ENCODE measurements at regions not wholly inside any gene's neighbourhood (a gene's known extent, or its start where the extent isn't known, plus 50 kb on each side); places are given as distances from the start of the nearest gene placed in this dataset.

DNA sequence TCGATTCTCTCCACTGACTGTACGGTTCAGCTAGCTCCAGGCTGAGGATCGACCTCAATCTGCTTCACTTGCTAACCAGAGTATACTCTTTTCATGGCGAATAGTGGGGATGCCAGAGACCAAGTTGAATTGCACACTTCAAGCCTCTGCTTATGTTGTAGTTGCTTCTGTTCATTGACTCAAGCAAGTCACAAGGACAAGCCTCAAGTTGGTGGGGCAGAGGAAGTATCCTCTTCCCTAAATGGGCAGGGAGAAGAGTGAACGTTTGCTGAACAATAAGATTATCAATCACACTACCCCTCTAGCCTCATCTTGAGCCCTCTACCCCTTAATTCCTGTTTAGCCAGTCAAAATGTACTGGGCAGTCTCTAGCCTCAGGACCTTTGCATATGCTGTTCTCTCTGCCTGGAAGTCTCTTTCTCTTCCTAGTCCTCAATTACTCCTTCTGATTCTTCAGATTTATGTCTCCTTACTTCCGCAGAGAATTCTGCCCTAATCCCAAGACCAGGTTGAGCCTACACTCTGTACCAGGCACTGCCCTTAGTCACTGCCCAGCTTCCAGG, 390.4 kb upstream of the PROK2 start:
- TF ChIP-seq, protein P1, sequence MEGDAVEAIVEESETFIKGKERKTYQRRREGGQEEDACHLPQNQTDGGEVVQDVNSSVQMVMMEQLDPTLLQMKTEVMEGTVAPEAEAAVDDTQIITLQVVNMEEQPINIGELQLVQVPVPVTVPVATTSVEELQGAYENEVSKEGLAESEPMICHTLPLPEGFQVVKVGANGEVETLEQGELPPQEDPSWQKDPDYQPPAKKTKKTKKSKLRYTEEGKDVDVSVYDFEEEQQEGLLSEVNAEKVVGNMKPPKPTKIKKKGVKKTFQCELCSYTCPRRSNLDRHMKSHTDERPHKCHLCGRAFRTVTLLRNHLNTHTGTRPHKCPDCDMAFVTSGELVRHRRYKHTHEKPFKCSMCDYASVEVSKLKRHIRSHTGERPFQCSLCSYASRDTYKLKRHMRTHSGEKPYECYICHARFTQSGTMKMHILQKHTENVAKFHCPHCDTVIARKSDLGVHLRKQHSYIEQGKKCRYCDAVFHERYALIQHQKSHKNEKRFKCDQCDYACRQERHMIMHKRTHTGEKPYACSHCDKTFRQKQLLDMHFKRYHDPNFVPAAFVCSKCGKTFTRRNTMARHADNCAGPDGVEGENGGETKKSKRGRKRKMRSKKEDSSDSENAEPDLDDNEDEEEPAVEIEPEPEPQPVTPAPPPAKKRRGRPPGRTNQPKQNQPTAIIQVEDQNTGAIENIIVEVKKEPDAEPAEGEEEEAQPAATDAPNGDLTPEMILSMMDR (IDR thresholded peaks at IDR 0.05; ENCODE audit: poor library complexity): no peak
- TF ChIP-seq EZH2phosphoT487 (IDR thresholded peaks at IDR 0.05; ENCODE audit: low read depth, severe bottlenecking, unreplicated experiment) (no peak), EZH2 (IDR thresholded peaks at IDR 0.05; ENCODE audit: borderline replicate concordance) (no peak)

Data from hepatocyte (in vitro differentiated cells).